ENCODE measurements at regions not wholly inside any gene's neighbourhood (a gene's known extent, or its start where the extent isn't known, plus 50 kb on each side); places are given as distances from the start of the nearest gene placed in this dataset.

DNA sequence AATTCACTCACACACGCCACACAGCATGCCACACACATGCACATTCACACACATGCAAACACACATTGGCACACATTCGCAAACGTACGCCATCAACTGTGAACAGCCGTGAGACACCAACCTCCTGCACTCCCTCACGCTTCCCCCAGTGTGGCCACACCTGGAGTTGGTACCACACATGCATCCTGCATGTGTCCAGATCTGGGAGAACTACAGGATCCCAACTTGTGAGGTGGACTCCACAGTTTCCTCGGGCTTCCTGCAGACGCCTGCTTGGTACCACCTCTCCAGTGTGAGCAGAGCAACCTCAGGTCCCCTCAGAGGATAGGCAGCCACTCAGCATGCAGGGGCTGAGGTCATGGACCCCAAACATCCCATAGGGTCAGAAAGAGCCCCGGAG is 239.0 kb downstream of the EIPR1 start:
- FAIRE-seq: no peak

DNA sequence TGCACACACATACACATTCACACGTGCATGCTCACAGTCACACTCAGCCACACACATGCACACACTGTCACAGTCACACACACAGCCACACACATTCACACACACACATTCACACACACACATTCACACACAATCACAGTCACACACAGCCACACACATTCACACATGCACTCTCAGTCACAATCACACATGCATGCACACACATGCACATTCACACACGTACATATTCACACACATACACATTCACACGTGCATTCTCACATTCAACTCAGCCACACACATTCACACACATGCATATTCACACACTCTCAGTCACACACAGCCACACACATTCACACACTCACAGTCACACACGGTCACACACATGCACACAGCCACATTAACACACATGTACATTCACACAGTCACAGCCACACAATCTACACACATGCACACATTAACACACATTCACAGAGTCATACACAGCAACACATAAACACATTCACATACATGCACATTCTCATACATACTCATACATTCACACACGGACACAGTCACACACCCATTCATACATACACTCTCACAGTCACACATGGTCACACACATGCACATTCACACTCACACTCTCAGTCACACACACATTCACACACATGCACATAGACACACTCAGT is 239.8 kb downstream of the EIPR1 start:
- FAIRE-seq: no peak

DNA sequence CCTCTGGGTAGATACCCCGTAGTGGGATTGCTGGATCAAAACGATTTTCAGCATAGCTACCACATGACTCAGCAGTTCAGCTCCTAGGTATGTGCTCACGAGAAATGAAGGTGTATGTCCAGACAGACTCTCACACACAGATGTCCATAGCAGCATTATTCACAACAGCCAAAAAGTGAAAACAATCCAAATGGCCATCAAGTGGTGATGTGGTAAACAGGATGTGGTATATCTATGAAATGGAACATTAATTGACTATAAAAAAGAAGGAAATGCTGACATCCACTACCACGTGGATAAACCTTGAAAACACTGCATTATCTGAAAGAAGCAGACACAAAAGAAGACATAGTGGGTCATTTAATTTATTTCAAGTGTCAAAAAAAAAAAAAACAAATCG is 241.9 kb downstream of the EIPR1 start:
- no peak for FAIRE-seq

DNA sequence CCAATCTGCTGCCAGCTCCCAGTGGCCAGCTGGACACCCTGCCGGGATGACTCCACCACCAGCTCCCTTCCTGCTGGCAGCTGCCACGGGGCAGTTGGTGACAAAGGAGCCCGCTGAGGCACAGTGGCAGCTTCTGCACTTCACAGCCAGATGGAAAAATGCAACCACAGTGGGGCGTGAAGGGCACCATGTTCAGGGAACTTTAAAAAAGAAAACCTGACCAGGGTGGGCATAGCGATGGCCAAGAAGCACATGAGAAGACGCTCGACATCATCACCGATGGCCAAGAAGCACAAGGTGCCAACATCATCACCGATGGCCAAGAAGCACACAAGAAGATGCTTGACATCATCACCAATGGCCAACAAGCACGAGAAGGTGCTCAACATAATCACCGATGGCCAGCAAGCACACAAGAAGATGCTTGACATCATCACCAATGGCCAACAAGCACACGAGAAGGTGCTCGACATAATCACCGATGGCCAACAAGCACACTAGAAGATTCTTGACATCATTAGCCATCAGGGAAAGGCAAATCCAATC is 243.5 kb downstream of the EIPR1 start:
- FAIRE-seq: no peak

DNA sequence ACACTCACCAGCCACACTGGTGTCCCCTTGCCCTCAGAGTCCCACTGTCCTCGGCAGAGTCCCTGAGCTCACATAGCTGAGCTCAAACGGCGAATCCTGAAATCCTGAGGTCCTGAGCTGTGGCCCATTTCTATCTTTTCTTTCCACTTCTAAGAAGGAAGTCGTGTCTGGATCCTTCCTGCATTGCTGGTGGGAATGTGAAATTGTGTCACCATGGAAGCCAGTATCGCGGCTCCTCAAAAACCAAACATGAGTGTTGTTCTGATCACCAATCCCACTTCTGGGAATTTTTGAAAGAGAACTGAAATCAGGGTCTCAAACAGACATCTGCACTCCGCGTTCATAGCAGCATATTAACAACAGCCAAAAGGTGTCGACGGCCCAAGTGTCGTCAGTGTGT is 244.7 kb downstream of the EIPR1 start:
- FAIRE-seq: no peak

DNA sequence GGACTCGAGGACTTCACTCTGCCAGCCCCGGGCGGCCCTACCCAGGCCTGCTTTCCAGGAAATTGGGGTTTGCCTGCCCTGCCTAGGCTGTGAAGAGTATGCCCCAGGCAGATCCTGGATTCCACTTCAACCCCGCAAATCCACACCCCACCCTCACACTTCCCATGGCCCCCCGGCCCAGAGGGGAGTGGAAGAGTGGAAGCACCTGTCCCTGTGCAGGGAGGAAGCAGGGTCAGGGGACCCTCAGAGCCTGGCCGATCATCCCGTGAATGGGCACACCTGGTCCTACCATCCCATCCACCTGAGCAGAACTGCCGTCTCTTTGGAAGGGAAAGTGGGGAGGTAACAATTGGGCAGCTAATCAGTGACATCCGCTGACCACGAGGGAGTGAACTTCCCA is 245.2 kb downstream of the EIPR1 start:
- no peak for FAIRE-seq

DNA sequence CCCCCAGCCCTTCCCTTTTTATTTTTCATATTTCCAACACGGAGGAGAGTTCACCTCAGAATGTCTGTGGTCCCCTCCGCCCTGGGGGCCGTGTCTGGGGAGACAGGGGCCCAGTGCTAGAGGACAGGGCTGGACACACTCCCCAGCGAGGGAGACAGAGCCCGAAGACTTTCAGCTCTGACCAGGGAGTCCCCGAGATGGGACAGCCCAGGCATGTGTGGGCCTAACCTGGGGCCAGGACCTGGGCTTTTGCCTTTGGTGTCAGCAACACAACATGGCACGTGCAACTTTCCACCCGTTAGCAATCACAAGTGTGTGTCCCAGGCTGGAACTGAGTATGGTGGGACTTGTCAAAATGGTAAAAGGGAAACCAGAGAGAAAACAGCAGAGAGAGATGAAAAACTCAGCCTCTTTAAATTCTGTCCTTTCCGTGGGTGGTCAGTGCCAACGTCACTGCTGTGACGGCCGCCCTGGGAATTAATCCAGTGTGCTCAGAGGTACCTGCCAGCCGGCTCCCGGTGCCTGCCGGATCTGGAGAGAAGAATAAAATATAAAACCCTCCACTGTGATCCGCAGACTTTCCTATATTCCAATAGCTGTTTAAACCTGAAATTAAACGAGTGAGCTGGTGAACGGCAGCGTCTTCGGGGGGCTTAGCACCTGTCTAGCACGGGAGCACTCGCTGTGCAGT is 245.8 kb downstream of the EIPR1 start:
- no peak for FAIRE-seq

DNA sequence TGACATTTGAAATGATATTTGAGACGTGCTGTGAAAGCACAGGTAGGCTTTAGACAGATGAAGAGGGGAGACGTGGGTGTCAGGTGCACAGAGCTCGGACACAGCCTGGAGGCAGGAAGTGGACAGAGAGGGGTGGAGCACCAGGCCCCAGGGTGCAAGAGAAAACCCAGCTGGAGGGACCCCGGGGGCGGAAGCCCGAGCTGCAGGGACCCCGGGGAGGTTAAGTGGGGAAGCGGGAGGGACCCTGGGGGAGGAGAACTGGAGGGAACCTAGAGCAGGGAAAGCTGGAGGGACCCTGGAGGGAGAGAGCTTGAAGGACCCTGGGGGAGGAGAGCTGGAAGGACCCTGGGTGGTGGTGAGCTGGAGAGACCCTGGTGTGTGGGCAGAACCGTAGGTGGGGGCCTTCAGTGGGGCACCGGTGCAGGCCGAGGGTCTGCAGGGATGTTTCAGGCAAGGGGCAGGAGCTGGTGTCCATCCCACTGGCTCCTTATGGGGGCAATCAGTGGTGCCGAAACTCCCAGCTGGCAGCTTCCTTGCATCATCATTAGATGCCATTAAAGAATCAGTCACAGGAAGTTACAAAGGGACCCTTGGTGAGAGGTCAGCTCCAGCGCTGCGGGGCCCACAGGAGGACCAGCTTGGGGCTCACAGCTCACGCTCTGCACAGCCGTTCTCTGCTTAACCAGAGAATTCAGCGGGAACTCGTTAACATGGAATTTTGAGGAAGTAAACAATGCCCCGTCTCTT is 246.6 kb downstream of the EIPR1 start:
- FAIRE-seq: no peak

DNA sequence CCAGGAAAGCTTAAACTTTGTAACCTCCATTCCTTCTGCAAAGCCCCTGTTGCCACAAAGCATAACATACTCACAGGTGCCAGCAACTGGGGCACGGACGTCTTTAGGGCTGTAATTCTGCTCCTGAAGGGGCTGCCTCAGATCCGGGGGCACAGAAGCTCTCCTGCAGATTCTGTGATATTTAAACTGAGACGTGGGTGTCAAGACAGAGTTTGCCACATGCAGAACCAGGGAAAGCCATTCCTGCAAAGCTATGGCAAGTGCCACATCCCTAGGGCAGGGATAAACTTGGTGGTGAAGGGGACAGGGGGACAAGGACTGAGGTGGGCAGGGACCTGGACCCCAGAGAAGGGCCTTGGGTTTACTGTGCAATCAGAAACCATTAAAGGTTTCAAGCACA is 247.2 kb downstream of the EIPR1 start:
- FAIRE-seq: no peak

DNA sequence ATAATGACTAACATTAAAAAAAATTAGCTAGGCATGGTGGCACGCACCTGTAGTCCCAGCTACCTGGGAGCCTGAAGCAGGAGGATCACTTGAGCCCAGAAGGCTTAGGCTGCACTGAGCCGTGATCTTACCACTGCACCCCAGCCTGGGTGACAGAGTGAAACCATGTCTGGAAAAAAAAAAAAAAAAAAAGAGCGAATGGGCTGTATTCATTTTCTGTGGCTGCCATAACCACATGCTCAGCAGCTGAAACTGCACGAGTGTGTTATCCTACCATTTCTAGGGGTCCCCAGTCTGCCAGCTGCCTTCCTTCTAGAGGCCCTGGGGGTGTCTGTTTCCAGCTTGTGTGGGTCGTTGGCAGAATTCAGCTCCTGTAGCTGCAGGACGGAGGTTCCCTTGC is 247.8 kb downstream of the EIPR1 start:
- FAIRE-seq: no peak

DNA sequence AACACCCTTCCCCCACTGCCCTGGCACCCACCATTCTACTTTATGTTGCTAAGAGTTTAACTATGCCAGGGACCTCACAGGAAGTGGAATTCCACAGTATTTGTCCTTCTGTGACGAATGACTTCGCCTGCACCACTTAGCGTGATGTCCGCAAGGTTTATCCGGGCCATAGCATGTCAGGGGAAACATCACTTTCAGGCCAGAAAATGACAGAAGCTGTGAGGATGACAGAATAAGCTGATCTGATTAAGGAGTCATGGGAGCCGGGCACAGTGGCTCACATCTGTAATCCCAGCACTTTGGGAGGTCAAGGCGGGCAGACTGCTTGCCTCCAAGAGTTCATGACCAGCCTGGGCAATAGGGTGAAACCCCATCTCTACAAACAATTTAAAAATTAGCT is 248.8 kb downstream of the EIPR1 start:
- FAIRE-seq: no peak

DNA sequence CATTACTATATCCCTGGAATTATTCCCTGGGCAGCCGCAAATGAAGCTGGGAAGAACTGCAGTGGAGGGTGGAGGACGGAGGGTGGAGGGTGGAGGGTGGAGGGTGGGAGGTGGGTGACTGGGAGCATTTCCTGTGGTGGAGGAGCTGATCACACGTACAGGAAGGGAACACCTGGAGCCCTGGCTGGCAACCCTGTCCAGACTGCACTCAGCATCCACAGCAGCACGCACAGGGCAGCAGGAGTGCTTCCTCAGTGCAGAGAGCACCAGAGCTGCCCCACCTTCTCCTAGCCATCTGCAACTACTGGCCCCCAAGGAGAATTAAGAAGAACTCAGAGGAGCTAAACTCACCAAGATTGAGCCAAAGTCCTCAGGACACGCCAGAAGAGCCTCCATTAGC is 249.9 kb downstream of the EIPR1 start:
- FAIRE-seq: no peak

DNA sequence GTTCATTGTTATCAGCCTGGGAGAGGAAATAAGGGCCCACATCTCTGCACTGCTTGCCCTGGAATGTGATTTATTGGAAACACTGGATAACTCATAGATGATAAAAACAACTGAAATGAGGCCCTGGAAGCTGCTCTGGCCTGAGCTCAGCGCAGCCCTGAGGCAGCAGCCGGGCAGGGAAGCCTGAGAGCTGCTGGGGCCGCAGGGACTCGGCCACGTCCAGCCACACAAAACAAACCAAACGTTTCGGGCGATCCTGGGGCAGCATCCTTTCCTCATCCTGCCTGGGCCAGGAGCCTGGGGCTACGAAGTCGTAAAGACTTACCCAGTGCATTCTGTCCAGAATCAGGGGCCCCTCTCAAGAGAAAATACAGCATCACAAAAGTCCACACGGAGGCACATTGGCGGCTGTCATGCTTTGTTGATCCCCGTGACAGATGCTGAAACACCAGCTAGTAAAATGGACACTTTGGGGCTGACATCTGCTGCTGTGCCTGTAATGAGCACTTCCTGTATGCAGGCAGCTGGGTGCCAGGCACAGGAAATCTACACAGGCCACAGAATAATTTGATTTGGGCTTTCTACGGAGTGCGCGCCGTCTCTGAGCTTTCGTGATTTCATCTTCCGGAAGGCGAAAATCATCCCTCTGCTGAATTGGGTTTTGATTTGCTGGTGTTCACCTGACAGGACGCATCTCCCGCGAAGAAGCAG is 250.6 kb downstream of the EIPR1 start:
- FAIRE-seq: no peak

DNA sequence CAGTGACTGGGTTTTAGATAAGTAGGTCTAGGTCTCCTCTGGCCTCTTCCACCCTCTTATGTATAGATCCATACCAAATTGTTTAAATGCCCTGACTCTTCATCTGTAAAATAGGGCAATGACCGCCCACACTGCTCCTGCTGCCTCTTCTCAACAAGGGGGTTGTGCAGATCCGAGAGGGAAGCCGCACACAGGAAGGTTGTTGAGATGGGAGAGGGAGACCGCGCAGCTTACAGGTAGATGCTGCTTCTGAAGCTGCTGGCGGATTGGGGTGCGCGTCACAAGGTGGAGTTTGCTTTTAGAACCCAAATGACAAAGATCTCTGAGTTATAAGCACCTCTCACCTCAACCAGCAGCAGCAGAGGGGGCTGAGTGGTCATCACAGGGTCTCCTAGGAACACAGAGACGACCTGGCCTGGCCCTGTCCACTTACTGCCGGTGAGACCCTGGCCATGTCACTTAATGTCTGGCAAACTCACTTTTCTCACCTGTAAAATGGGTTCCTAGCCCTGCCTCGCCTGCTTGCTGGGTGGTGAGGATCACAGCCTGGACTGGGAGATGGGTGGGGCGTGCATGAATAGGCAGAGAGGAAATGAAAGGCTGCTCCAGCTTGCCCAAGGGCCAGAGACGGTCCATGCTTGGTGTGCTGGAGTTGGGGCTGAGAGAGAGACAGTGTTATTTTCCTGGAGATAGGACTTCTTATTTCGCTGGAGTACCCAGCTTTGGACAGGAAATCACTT is 251.3 kb downstream of the EIPR1 start:
- FAIRE-seq: no peak

DNA sequence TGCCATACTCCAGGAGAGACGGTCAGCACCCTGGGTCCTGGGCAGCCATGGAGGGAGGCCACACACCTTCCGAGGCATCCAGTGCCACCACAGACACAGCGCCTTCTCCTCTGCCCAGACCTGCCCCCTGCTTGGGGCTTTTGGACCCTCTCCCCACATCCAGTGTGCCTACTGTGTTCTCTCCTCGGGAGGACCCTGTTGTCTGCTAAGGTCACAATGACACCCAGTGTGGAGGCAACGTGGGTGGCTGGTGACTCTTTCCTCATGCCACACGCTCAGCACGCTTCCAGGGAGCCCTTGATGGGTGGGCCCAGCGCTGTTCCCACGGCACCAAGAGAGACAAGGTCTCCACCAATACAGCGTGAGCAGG is 251.9 kb downstream of the EIPR1 start:
- FAIRE-seq: no peak

DNA sequence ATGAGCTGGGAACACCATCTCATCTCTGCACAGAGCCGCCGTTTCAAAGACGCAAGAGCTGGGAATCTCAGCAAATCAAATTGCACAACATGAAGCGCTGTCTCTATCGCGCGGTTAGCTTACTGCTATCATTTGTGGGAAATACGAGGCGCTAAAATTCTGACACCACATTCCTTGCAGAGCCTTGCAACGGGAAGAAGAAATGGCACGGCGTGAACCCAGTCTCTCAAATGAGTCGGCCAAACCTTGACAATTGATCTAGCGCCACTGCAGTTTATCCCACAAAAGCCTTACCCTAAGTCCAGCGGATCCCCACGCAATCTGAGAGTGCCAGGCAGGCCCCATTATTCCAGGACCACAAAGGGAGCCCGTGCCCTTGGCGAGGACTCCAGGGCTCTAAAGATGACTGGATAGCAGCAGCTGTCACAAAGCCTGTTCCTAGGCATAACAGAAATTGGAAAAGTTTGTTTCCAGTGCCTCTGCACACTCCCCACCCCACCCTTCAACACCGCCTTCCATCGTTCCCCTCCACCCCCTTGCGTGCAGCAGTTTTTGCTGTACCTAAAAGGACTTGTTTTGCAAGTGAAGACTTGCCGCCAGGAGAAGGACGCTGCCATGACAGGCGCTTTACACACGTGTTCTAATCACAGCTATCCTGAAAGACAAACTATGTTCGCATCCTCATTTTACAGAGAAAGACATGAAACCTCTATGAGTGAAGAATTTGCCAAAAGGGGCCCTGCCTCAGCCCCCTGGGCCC is 252.4 kb downstream of the EIPR1 start:
- no peak for FAIRE-seq

DNA sequence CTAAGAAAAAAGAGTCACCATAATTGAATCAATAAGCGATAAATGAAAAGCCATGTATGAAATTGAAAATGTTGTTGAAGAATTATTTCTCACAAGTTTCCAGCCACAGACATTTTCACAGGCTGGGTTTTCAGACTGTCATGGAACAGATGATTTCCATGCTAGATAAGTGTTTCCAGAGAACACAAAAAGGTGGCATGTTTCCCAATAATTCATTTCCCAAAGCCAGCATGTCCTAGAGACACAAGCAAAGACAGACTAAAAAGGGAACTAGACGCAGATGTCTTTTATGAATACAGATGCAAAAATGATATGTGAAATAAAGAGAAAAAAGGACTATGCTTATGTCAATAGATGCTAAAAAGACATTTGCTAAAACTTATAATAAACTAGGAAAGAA is 255.1 kb downstream of the EIPR1 start:
- no peak for FAIRE-seq

DNA sequence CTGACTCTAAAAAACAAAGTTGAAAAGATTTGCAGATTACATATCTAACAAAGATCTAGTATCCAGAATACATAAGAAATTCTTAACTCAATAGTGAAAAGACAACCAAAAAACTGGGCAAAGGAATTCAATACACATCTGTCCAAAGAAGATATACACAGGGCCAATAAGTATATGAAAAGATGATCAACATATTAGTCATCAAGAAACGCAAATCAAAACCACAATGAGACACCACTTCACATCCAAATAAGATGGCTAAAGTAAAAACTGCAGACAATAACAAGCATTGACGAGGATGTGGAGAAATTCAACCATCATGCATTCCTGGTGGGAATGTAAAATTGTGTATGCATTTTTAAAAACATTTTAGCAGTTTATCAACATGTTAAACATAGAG is 256.0 kb downstream of the EIPR1 start:
- FAIRE-seq: no peak

DNA sequence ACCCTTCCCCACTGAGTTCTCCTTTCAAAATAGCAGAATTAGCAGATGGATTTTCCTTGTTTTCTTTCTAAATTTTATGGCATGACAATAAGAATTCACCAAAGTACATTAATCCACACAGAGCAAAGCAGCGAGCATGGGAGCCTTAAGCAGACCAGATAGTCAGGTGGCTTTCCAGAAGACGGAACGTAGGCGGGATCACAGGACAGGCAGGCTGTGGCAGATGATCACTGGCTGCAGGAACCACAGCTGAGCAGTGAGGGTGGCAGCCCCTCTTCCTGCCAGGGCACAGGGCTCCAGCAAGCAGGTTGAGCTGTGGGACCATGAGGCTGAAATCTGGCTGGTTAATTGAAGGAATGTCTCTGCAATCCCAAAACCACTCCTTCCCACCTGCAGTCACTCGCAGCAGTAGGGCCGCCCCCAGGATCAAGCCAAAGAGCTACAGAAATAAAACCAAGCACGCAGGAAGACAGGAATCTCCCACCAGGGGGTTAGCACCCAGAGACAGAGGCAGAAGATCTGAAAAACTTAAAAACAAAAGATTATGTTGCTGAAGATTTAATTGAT is 259.9 kb downstream of the EIPR1 start:
- FAIRE-seq: no peak

DNA sequence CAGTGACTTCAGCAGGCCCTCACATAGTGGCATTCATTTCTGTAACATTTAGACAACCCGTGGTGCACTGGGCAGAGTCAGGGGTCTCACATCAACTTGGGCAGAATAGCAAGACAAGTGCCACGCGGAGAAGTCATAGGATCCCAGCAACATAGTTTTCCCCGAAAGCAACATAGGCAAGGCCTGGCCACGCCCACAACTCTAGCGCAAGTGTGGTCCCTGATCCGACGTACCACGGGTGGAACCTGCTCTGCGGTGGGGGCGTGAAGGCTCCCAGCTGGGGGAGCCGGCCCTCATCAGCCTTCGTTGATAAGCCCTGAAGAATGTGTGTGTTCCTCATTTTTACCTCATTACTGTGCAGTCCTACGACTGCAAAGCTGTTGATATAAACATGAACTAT is 261.2 kb downstream of the EIPR1 start:
- no peak for FAIRE-seq

DNA sequence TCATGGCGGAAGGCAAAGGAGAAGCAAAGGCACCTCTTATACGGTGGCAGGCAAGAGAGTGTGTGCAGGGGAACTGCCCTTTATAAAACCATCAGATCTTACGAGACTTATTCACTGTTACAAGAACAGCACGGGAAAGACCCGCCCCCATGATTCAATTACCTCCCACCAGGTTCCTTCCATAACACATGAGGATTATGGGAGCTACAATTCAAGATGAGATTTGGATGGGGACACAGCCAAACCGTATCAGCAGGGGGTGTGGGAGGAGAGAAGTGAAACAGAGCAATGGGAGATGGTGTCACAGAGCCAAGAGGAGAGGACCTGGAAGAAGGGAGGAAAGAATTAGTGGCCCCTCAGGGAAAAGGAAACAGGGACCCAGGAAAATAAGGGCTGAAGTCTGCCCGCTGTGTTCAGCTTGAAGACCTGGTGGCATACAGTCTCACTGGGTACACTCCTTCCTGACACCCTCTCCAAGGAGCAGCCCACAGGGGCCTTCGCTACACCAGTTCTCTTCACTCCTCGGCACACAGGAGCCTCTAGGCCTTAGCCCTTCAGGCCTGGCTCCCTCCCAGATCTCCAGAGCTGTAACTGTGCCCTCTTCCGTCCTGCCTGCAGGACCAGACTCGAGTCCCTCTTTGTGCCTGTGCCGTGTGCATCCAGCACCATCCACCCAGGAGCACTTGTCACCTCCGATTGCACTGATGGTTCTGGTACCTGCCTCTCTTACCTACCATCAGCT is 262.1 kb downstream of the EIPR1 start:
- no peak for FAIRE-seq
